WTC11 (cell line): ENCODE measurements at regions not wholly inside any gene's neighbourhood (a gene's known extent, or its start where the extent isn't known, plus 50 kb on each side); places are given as distances from the start of the nearest gene placed in this dataset.

Experiments used
- ATAC-seq: fragments of 200-7000 bp; cut with Tn5 transposase; 2 replicates; pipeline ENCODE4 v1.10.0; 2021; ENCODE audit warnings: mild to moderate bottlenecking, moderate library complexity
- CTCF ChIA-PET: fragments of 300-600 bp; sonication (Branson Sonifier 250); formaldehyde crosslinking; loops from one replicate; lab custom pipeline; 2021; ENCODE audit warnings: antibody characterized with exemption; lab: Charles Lee
- POLR2A ChIA-PET: fragments of 350-600 bp; sonication (Branson Sonifier 250); formaldehyde crosslinking; loops from one replicate; lab custom pipeline; 2021; ENCODE audit warnings: antibody characterized with exemption; lab: Charles Lee
- DNase-seq: peaks from one replicate; pipeline ENCODE4 v3.0.0; 2021; ENCODE audit warnings: low spot score
- H3K27ac Mint-ChIP-seq: 2 replicates; pipeline ENCODE4 v1.8.0; 2021; ENCODE audit warnings: mixed read lengths
- H3K27me3 Mint-ChIP-seq: 2 replicates; pipeline ENCODE4 v1.8.0; 2021; ENCODE audit warnings: low read depth, mild to moderate bottlenecking, moderate library complexity, mixed read lengths
- H3K36me3 Mint-ChIP-seq: 2 replicates; pipeline ENCODE4 v1.8.0; 2021; ENCODE audit warnings: mixed read lengths
- H3K4me1 Mint-ChIP-seq: 2 replicates; pipeline ENCODE4 v1.8.0; 2022; ENCODE audit warnings: mixed read lengths
- H3K4me3 Mint-ChIP-seq: 2 replicates; pipeline ENCODE4 v1.8.0; 2021; ENCODE audit warnings: mild to moderate bottlenecking, moderate library complexity, mixed read lengths
- H3K9me3 Mint-ChIP-seq: 2 replicates; pipeline ENCODE4 v1.8.0; 2021; ENCODE audit warnings: mixed read lengths
- CBFB ChIP-seq: sonication (generic); formaldehyde crosslinking; IDR thresholded peaks from 2 replicates; pipeline ENCODE4 v1.8.1; 2022; ENCODE audit warnings: mild to moderate bottlenecking, low read depth, missing genetic modification reagents
- CREB1 ChIP-seq: sonication (generic); formaldehyde crosslinking; IDR thresholded peaks from 2 replicates; pipeline ENCODE4 v1.8.0; 2023; ENCODE audit warnings: mild to moderate bottlenecking, missing genetic modification reagents
- FOXP1 ChIP-seq: sonication (generic); formaldehyde crosslinking; IDR thresholded peaks from 2 replicates; pipeline ENCODE4 v1.8.0; 2022; ENCODE audit warnings: missing genetic modification reagents, mild to moderate bottlenecking, moderate library complexity, borderline replicate concordance
- IRF2 ChIP-seq: sonication (generic); formaldehyde crosslinking; IDR thresholded peaks from 2 replicates; pipeline ENCODE4 v1.8.0; 2022; ENCODE audit warnings: low read depth, missing genetic modification reagents, borderline replicate concordance
- MXD4 ChIP-seq: fragments of 250-450 bp; sonication (Bioruptor Pico); IDR thresholded peaks from 2 replicates; pipeline ENCODE4 v1.8.0; 2021; ENCODE audit warnings: mild to moderate bottlenecking, moderate library complexity, borderline replicate concordance
- SMAD3 ChIP-seq: sonication (generic); formaldehyde crosslinking; IDR thresholded peaks from 2 replicates; pipeline ENCODE4 v1.8.0; 2022; ENCODE audit warnings: missing genetic modification reagents, mild to moderate bottlenecking, borderline replicate concordance
- SOX15 ChIP-seq: fragments of 250-450 bp; sonication (Bioruptor Pico); IDR thresholded peaks from 2 replicates; pipeline ENCODE4 v1.9.0; 2021; ENCODE audit warnings: mild to moderate bottlenecking
- TCF7 ChIP-seq: sonication (generic); formaldehyde crosslinking; IDR thresholded peaks from 2 replicates; pipeline ENCODE4 v1.8.0; 2022; ENCODE audit warnings: mild to moderate bottlenecking, low read depth, missing genetic modification reagents, moderate library complexity
- ZBTB21 ChIP-seq: sonication (generic); formaldehyde crosslinking; IDR thresholded peaks from 2 replicates; pipeline ENCODE4 v1.8.1; 2023; ENCODE audit warnings: mild to moderate bottlenecking, missing genetic modification reagents, borderline replicate concordance
- ZNF396 ChIP-seq: fragments of 250-450 bp; sonication (Bioruptor Pico); IDR thresholded peaks from 2 replicates; pipeline ENCODE4 v1.8.0; 2021; ENCODE audit warnings: mild to moderate bottlenecking, moderate library complexity, borderline replicate concordance
- ZNF423 ChIP-seq: fragments of 250-450 bp; sonication (Bioruptor Pico); IDR thresholded peaks from 2 replicates; pipeline ENCODE4 v2.1.2; 2022; ENCODE audit warnings: mild to moderate bottlenecking, moderate library complexity
- TF ChIP-seq, protein P1 (sequence below): fragments of 250-450 bp; sonication (Bioruptor Pico); IDR thresholded peaks from 2 replicates; pipeline ENCODE4 v2.1.2; 2022; ENCODE audit warnings: mild to moderate bottlenecking, moderate library complexity
- TF ChIP-seq, protein P2 (sequence below): fragments of 250-450 bp; sonication (Bioruptor Pico); IDR thresholded peaks from 2 replicates; pipeline ENCODE4 v1.9.0; 2021; ENCODE audit warnings: mild to moderate bottlenecking
- TF ChIP-seq, protein P3 (sequence below): sonication (generic); formaldehyde crosslinking; IDR thresholded peaks from 2 replicates; pipeline ENCODE4 v1.8.1; 2023; ENCODE audit warnings: mild to moderate bottlenecking, missing genetic modification reagents
- TF ChIP-seq, protein P4 (sequence below): sonication (generic); formaldehyde crosslinking; conservative IDR thresholded peaks from 2 replicates; pipeline ENCODE4 v1.8.1; 2022; ENCODE audit warnings: mild to moderate bottlenecking, missing genetic modification reagents
- TF ChIP-seq, protein P5 (sequence below): sonication (generic); formaldehyde crosslinking; IDR thresholded peaks from 2 replicates; pipeline ENCODE4 v1.8.0; 2022; ENCODE audit warnings: mild to moderate bottlenecking, missing genetic modification reagents
- TF ChIP-seq, protein P6 (sequence below): sonication (generic); formaldehyde crosslinking; IDR thresholded peaks from 2 replicates; pipeline ENCODE4 v1.8.1; 2023; ENCODE audit warnings: mild to moderate bottlenecking, missing genetic modification reagents
- TF ChIP-seq, protein P7 (sequence below): sonication (generic); formaldehyde crosslinking; IDR thresholded peaks from 2 replicates; pipeline ENCODE4 v1.8.0; 2023; ENCODE audit warnings: missing genetic modification reagents
- TF ChIP-seq, protein P8 (sequence below): fragments of 250-450 bp; sonication (Bioruptor Pico); IDR thresholded peaks from 2 replicates; pipeline ENCODE4 v1.9.0; 2021; ENCODE audit warnings: moderate library complexity, mild to moderate bottlenecking, inconsistent platforms, borderline replicate concordance
- TF ChIP-seq, protein P9 (sequence below): sonication (generic); formaldehyde crosslinking; IDR thresholded peaks from 2 replicates; pipeline ENCODE4 v1.8.0; 2022; ENCODE audit warnings: mild to moderate bottlenecking, missing genetic modification reagents

DNA sequence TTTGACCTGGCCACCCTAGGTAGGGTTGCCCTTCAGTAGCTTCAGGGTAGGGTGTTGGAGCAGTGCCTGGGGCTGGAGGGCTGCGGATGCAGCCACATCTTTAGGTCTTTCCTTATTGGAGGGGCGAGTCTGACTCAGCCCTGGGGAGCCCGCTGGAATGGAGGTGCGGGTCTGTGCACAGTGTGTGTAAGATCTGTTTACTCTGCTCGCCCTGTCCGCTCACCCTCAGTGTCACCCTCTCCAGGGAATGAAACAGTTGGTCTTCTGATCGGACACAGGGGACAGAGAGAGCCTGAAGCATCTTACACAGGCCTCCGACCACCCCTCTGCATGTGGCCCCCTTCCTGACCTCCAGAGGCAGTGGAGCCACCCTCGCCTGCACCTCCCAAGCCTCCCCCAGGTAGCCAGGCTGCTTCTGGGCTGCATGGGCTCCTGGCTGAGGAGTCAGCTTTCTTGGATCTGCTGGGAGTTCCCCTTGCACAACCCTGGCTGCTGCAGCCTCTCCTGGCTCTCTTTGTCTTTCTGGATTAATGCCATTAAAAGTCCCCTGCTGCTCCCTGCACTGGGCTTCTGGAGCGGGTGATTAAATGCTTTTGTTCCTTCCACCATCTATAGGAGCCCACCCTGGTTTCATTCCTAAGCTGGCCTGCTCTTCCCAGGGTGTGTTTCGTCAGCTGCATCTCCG lies 82.6 kb downstream of the ASB1 start:
- peak; percentile 73 for ATAC-seq
- Mint-ChIP-seq H3K9me3 (peaks cover 8% of the 10 kb centered on the region), H3K4me3 (no peak overlapping the region), H3K36me3 (peaks cover 3% of the 10 kb centered on the region; the same call in 1 of the 2 replicates), H3K4me1 (peaks cover 22% of the 10 kb centered on the region), H3K27me3 (no peaks in the 10 kb centered on the region), H3K27ac (no peak overlapping the region)
- DNase-seq = peak; percentile 36
- ChIA-PET CTCF (interaction anchor here (1.0 to 1.6 kb wide), 8 partner anchors 9 to 276 kb away, joined by 3 to 7 read pairs (median 4); no protein-coding TSS in a partner anchor), POLR2A (no interaction called here)
- TF ChIP-seq ZNF396 (CRISPR knock-in tag) (no peak), CBFB (CRISPR knock-in tag) (no peak), ZNF423 (CRISPR knock-in tag) (peak; percentile 91)
- TF ChIP-seq, protein P1, sequence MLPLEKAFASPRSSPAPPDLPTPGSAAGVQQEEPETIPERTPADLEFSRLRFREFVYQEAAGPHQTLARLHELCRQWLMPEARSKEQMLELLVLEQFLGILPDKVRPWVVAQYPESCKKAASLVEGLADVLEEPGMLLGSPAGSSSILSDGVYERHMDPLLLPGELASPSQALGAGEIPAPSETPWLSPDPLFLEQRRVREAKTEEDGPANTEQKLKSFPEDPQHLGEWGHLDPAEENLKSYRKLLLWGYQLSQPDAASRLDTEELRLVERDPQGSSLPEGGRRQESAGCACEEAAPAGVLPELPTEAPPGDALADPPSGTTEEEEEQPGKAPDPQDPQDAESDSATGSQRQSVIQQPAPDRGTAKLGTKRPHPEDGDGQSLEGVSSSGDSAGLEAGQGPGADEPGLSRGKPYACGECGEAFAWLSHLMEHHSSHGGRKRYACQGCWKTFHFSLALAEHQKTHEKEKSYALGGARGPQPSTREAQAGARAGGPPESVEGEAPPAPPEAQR = no peak

DNA sequence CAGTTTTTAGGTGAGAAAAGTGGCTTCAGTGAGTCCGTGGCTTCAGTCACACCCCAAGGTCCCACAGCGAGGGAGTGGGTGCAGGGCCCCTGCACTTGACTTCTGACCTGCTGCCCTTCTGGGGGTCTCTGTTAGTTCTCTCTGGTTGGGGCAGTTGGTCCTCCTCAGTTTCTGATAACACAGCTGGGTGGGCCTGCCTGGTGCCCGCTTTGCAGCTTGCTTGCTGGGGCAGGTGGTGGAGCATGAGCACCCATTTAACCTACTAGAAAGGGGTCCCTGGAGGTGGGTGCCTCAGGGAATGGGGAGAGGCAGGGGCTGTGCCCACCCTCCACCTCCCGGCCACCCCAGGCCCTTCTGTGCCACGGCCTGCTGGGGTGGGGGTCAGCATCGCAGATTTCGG lies 83.2 kb downstream of the ASB1 start:
- H3K4me1 Mint-ChIP-seq = peaks cover 22% of the 10 kb centered on the region
- DNase-seq (no peak), ATAC-seq (no peak)
- peaks cover 3% of the 10 kb centered on the region; the same call in 1 of the 2 replicates for H3K36me3 Mint-ChIP-seq
- no peak overlapping the region for H3K4me3 Mint-ChIP-seq
- H3K9me3 Mint-ChIP-seq = peaks cover 8% of the 10 kb centered on the region
- no peaks in the 10 kb centered on the region for H3K27me3 Mint-ChIP-seq
- ChIA-PET POLR2A (no interaction called here), CTCF (interaction anchor here (1.0 to 1.6 kb wide), 9 partner anchors 8 to 275 kb away, joined by 3 to 7 read pairs (median 5); no protein-coding TSS in a partner anchor)
- H3K27ac Mint-ChIP-seq = no peak overlapping the region
- TF ChIP-seq, protein P2, sequence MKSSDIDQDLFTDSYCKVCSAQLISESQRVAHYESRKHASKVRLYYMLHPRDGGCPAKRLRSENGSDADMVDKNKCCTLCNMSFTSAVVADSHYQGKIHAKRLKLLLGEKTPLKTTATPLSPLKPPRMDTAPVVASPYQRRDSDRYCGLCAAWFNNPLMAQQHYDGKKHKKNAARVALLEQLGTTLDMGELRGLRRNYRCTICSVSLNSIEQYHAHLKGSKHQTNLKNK (CRISPR knock-in tag) = no peak
- TF ChIP-seq IRF2 (CRISPR knock-in tag) = no peak
- no peak for TF ChIP-seq SMAD3
- no peak for TF ChIP-seq FOXP1 (CRISPR knock-in tag)
- TF ChIP-seq, protein P3, sequence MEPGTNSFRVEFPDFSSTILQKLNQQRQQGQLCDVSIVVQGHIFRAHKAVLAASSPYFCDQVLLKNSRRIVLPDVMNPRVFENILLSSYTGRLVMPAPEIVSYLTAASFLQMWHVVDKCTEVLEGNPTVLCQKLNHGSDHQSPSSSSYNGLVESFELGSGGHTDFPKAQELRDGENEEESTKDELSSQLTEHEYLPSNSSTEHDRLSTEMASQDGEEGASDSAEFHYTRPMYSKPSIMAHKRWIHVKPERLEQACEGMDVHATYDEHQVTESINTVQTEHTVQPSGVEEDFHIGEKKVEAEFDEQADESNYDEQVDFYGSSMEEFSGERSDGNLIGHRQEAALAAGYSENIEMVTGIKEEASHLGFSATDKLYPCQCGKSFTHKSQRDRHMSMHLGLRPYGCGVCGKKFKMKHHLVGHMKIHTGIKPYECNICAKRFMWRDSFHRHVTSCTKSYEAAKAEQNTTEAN (CRISPR knock-in tag) = no peak
- TF ChIP-seq CREB1 (CRISPR knock-in tag) = no peak
- TF ChIP-seq, protein P4, sequence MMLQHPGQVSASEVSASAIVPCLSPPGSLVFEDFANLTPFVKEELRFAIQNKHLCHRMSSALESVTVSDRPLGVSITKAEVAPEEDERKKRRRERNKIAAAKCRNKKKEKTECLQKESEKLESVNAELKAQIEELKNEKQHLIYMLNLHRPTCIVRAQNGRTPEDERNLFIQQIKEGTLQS (CRISPR knock-in tag) = no peak
- TF ChIP-seq, protein P5, sequence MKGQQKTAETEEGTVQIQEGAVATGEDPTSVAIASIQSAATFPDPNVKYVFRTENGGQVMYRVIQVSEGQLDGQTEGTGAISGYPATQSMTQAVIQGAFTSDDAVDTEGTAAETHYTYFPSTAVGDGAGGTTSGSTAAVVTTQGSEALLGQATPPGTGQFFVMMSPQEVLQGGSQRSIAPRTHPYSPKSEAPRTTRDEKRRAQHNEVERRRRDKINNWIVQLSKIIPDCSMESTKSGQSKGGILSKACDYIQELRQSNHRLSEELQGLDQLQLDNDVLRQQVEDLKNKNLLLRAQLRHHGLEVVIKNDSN (CRISPR knock-in tag) = no peak
- no peak for TF ChIP-seq SOX15
- TF ChIP-seq MXD4 = no peak
- TF ChIP-seq CBFB (CRISPR knock-in tag) = no peak
- TF ChIP-seq, protein P6, sequence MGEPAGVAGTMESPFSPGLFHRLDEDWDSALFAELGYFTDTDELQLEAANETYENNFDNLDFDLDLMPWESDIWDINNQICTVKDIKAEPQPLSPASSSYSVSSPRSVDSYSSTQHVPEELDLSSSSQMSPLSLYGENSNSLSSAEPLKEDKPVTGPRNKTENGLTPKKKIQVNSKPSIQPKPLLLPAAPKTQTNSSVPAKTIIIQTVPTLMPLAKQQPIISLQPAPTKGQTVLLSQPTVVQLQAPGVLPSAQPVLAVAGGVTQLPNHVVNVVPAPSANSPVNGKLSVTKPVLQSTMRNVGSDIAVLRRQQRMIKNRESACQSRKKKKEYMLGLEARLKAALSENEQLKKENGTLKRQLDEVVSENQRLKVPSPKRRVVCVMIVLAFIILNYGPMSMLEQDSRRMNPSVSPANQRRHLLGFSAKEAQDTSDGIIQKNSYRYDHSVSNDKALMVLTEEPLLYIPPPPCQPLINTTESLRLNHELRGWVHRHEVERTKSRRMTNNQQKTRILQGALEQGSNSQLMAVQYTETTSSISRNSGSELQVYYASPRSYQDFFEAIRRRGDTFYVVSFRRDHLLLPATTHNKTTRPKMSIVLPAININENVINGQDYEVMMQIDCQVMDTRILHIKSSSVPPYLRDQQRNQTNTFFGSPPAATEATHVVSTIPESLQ (CRISPR knock-in tag) = no peak
- TF ChIP-seq ZBTB21 = no peak
- TF ChIP-seq, protein P7, sequence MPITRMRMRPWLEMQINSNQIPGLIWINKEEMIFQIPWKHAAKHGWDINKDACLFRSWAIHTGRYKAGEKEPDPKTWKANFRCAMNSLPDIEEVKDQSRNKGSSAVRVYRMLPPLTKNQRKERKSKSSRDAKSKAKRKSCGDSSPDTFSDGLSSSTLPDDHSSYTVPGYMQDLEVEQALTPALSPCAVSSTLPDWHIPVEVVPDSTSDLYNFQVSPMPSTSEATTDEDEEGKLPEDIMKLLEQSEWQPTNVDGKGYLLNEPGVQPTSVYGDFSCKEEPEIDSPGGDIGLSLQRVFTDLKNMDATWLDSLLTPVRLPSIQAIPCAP = no peak
- no peak for TF ChIP-seq TCF7 (CRISPR knock-in tag)
- TF ChIP-seq, protein P8, sequence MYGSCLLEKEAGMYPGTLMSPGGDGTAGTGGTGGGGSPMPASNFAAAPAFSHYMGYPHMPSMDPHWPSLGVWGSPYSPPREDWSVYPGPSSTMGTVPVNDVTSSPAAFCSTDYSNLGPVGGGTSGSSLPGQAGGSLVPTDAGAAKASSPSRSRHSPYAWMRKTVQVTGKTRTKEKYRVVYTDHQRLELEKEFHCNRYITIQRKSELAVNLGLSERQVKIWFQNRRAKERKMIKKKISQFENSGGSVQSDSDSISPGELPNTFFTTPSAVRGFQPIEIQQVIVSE (CRISPR knock-in tag) = no peak
- TF ChIP-seq, protein P9, sequence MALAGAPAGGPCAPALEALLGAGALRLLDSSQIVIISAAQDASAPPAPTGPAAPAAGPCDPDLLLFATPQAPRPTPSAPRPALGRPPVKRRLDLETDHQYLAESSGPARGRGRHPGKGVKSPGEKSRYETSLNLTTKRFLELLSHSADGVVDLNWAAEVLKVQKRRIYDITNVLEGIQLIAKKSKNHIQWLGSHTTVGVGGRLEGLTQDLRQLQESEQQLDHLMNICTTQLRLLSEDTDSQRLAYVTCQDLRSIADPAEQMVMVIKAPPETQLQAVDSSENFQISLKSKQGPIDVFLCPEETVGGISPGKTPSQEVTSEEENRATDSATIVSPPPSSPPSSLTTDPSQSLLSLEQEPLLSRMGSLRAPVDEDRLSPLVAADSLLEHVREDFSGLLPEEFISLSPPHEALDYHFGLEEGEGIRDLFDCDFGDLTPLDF (CRISPR knock-in tag) = no peak
